Right lung (tissue), 2 donors: ENCODE measurements at regions not wholly inside any gene's neighbourhood (a gene's known extent, or its start where the extent isn't known, plus 50 kb on each side); places are given as distances from the start of the nearest gene placed in this dataset.
"Not testable (repeated sequence)": the region's sequence is repeated elsewhere in the genome, so short reads cannot be mapped to it uniquely, and the experiment has no call there.

ENCODE experiments used
- DNase-seq, 2 donors: peaks; one replicate each; pipeline ENCODE4 v3.0.0-alpha.2; 2013

- DNase-seq = no peak
Measured at GRCh38 chr6:22748681-22749080, 179.3 kb downstream of the HDGFL1 start.

- no peak for DNase-seq
Measured at GRCh38 chr6:22749696-22750095, 180.3 kb downstream of the HDGFL1 start.

- no peak for DNase-seq
Measured at GRCh38 chr6:22751223-22751622, 181.9 kb downstream of the HDGFL1 start.

DNA sequence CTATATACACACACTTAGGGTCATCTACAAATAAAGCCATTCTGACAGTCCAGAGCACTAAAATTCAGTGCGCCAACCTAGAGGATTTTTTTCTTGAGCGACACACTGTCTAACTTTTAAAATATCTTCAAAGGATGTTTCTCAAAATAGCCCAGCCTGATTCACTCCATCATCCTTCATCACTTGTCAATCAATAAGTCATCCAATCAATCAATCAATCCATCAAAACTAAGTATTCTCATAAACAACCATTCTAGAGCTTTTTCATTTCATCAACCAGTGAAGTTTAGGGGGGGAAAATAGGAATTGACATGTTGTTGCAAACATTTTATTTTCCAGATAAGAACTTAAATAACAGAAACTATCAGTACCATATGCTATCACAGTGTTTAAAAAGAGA lies 183.2 kb downstream of the HDGFL1 start:
- no peak for DNase-seq

DNA sequence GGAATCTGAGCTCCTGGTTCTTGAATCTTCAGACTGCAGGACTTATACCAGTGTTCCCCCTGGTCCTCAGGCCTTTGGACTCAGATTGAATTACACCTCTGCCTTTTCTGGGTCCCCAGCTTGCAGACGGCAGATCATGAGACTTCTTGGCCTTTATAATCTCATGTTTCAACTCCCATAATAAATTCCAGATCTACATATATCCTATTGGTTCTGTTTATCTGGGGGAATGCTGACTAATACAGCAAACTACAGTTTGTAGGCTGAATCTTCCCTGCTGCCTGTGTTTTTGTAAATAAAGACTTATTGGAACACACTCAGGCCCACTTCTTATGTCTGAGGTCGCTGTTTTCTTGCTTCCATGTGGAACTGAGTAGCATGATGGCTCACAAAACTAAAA lies 184.7 kb downstream of the HDGFL1 start:
- no peak for DNase-seq

- no peak for DNase-seq
Measured at GRCh38 chr6:22755605-22756004, 186.2 kb downstream of the HDGFL1 start.

- DNase-seq = no peak
Measured at GRCh38 chr6:22756365-22756764, 187.0 kb downstream of the HDGFL1 start.

DNA sequence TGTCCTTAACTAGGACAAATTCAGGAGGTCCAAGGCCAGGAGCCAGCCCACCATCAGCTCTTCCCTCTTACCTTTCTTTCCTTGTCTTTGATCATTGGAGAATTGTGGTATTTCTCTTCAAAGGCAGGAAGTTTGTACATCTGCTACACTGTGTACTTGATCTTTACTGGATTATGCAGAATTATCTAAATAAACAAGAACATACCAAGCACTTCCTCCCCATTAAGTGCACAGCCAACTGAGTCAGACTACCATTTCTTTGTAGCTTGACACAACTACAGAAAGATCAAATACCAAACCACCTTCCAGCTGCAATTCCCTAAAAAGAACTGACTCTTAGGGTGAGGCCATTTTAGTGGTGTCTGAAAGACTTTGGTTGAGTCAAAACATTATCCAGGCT lies 195.1 kb downstream of the HDGFL1 start:
- DNase-seq = no peak

DNA sequence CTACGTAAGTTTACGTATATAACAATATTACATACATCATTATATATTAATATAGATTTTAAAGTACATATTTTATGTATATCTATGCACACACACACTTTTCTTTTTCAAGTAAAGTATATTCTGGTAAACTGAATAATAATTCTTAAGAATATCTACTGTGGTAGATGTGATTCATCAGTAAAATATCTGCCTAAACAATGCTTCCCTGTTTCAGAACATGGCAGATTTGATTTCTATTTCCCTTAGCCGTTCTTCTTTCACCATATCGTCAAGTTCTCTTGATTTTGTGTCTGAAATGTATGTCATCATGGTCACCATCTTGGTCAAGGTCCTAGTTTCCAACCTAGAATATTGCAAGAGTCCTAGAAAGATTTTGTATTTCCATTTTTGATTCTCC lies 195.6 kb downstream of the HDGFL1 start:
- DNase-seq = no peak

GRCh38 chr6:22766979-22767378 lies 197.6 kb downstream of the HDGFL1 start:
- no peak for DNase-seq

- no peak for DNase-seq
Measured at GRCh38 chr6:22770054-22770453, 200.7 kb downstream of the HDGFL1 start.

GRCh38 chr6:22774129-22774528 lies 204.8 kb downstream of the HDGFL1 start:
- DNase-seq = no peak

GRCh38 chr6:22778438-22778837 lies 209.1 kb downstream of the HDGFL1 start:
- not testable (repeated sequence) for DNase-seq

DNA sequence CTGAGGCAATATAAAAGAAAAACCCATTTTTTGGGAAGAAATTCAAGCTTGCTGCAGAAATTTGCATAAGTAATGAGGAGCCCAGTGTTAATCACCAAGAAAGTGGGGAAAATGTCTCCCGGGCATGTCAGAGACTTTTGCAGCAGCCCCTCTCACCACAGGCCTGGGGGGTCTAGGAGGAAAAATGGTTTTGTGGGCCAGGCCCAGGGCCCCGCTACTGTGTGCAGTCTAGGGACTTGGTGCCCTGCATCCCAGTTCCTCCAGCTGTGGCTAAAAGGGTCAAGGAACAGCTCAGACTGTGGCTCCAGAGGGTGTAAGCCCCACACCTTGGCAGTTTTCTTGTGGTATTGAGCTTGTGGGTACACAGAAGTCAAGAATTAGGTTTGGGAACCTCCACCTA lies 209.7 kb downstream of the HDGFL1 start:
- DNase-seq = no peak

GRCh38 chr6:22783931-22784330 lies 214.6 kb downstream of the HDGFL1 start:
- DNase-seq = peak in 1 of 2 donors; percentile 13

- DNase-seq = peak; percentile 31 to 39
Measured at GRCh38 chr6:22784601-22785410, 215.4 kb downstream of the HDGFL1 start.

DNA sequence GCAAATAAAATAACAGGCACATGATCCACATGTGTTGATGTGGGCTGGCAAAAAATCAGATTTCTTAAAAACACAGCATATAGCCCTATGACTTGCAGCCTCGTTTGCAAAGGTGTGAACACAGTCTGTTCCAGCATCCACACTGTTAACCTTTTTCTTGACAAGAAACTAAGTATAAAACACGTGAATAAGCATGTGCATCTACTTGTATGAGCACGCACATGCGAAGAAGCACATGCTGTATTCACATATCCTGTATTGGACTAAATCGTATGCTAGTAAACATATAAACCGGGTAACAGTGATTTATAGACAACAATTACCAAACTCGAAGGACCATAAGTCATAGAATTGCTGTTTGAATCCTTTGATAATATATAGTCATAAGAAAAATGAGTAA lies 218.7 kb downstream of the HDGFL1 start:
- no peak for DNase-seq

GRCh38 chr6:22789315-22789714 lies 219.9 kb downstream of the HDGFL1 start:
- no peak for DNase-seq

GRCh38 chr6:22794844-22795243 lies 225.5 kb downstream of the HDGFL1 start:
- no peak for DNase-seq

DNA sequence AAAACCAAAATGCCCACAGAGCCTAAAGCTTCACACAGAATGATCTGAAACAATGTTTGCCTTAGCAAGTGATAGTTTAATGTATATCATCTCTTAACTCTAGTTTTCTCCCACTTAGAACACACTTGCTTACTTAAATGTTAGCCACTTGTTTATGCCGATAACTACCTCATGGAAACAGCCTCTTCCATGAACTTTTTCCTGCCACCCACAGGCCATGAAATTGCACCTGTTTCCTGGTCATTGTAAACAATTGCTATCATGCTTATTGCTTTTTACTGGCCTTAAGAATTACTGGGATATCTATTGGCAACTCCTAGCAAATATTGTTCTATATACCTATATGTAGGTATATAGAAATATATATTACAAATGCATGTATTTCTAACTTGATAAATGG lies 231.1 kb downstream of the HDGFL1 start:
- no peak for DNase-seq

DNA sequence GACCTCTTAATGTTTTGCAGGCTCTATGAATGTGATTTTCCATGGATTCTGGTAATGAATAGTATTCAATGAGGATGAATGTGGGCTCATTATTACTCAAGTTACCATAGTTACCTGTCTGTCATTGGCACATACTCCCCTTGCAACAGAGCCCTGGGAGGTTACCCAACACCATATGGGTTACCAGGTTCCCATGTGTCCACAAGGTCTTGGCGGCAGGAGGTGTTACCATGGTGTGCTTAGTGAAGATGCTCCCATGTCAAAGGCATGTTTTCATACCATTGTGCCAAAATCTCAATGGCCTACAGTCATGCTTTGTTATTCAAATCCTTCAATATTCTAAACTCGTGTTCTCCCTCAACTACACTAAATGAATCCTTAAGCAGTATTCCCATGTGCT lies 232.5 kb downstream of the HDGFL1 start:
- no peak for DNase-seq

DNA sequence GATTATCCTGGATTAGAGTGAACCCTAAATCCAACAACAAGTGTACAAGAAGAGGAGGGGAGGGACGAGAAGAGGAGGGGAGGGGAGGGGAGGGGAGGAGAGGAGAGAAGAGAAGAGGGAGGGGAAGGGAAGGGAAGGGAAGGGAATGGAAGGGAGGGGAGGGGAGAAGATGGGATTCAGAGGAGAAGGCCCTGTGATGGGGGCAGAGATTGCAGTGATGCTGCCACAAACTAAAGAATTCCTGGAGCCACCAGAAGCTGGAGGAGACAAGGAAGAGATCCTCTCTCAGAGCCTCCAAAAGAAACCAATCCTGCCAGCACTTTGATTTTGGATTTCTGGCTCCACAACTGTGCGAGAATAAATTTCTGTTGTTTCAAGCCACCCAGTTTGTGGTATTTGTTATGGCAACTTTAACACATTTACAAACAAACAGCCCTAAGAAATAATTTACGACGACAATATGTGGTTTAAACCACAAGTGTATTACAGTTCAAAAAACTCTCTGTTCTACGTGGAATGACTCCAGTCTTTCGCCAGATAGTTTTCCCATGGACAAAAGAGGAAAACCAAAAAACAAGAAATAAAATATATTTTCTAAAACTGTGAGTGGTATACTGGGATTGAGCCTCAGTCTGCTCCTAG lies 235.4 kb downstream of the HDGFL1 start:
- DNase-seq = no peak

DNA sequence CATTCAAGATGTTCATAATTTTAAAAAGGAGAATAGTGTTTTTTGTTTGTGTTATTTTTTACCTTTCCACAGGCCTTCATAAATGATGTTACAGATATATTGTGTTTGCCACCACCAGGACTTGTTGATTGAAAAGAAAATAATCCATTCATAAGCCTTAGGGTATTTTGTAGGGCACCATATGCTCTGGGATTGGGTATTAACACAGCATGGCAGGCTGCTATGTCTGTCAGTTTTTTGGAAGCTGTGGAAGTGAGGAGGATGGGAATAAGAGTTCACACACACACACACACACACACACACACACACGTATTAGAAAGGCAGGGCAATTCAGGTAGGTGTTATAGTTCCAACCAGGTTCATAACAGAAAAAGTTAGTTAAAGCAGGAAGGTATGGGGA lies 237.9 kb downstream of the HDGFL1 start:
- DNase-seq = no peak

- DNase-seq = no peak
Measured at GRCh38 chr6:22807818-22808217, 238.5 kb downstream of the HDGFL1 start.
